Right atrium auricular region (tissue), 2 donors: ENCODE measurements at regions not wholly inside any gene's neighbourhood (a gene's known extent, or its start where the extent isn't known, plus 50 kb on each side); places are given as distances from the start of the nearest gene placed in this dataset.

ENCODE experiments used
- DNase-seq: peaks from one replicate; pipeline ENCODE4 v3.0.0-alpha.2; 2019; ENCODE audit warnings: low spot score
- H3K27ac ChIP-seq, 2 donors: fragments of 200-600 bp; sonication (generic); 1 replicate in 1 of 2; 2 replicates in 1 of 2; pipeline ENCODE4 v1.5.1; 2016 to 2019
- H3K27me3 ChIP-seq, 2 donors: fragments of 200-600 bp; sonication (generic); one replicate each; pipeline versions ENCODE4 v1.5.1 to v1.6.0; 2017 to 2019
- H3K36me3 ChIP-seq: fragments of 200-600 bp; sonication (generic); one replicate; pipeline ENCODE4 v1.5.1; 2016
- H3K4me1 ChIP-seq, 2 donors: fragments of 200-600 bp; sonication (generic); one replicate each; pipeline versions ENCODE4 v1.5.1 to v1.6.0; 2017 to 2019
- H3K4me3 ChIP-seq, 2 donors: fragments of 200-600 bp; sonication (generic); 1 replicate in 1 of 2; 2 replicates in 1 of 2; pipeline ENCODE4 v1.5.1; 2017 to 2019; ENCODE audit warnings: mild to moderate bottlenecking in 1 of 2, moderate library complexity in 1 of 2
- H3K9me3 ChIP-seq, 2 donors: fragments of 200-600 bp; sonication (generic); one replicate each; pipeline ENCODE4 v1.5.1; 2019
- TF ChIP-seq, protein P1 (sequence below), 2 donors: fragments of 200-600 bp; sonication (generic); IDR thresholded peaks; one replicate each; pipeline ENCODE4 v1.5.1; 2019; ENCODE audit warnings: antibody characterized with exemption in 2 of 2

- DNase-seq, result no peak
- H3K27me3 ChIP-seq, result no peaks in the 10 kb centered on the region
- peak overlapping the region in 1 of 2 donors; percentile 4 for H3K4me3 ChIP-seq
- TF ChIP-seq, protein P1, sequence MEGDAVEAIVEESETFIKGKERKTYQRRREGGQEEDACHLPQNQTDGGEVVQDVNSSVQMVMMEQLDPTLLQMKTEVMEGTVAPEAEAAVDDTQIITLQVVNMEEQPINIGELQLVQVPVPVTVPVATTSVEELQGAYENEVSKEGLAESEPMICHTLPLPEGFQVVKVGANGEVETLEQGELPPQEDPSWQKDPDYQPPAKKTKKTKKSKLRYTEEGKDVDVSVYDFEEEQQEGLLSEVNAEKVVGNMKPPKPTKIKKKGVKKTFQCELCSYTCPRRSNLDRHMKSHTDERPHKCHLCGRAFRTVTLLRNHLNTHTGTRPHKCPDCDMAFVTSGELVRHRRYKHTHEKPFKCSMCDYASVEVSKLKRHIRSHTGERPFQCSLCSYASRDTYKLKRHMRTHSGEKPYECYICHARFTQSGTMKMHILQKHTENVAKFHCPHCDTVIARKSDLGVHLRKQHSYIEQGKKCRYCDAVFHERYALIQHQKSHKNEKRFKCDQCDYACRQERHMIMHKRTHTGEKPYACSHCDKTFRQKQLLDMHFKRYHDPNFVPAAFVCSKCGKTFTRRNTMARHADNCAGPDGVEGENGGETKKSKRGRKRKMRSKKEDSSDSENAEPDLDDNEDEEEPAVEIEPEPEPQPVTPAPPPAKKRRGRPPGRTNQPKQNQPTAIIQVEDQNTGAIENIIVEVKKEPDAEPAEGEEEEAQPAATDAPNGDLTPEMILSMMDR (IDR thresholded peaks at IDR 0.05), result no peak
- peak overlapping the region; percentile 1 to 81 for H3K27ac ChIP-seq
- H3K4me1 ChIP-seq, result peaks cover 0 to 26% of the 10 kb centered on the region in 2 donors
- H3K36me3 ChIP-seq, result no peaks in the 10 kb centered on the region
- H3K9me3 ChIP-seq, result no peaks in the 10 kb centered on the region
These were observed 234.9 kb upstream of the PLEKHG7 start for GRCh38 chr12:92467886-92468285.

- Histone ChIP-seq H3K4me1 (peaks cover 0 to 26% of the 10 kb centered on the region in 2 donors), H3K9me3 (no peaks in the 10 kb centered on the region), H3K27me3 (no peaks in the 10 kb centered on the region), H3K27ac (peak overlapping the region; percentile 20 to 81), H3K36me3 (no peaks in the 10 kb centered on the region), H3K4me3 (peak overlapping the region in 1 of 2 donors; percentile 22)
- TF ChIP-seq, protein P1 (IDR thresholded peaks at IDR 0.05), result no peak
- no peak for DNase-seq
These were observed 236.1 kb upstream of the PLEKHG7 start for GRCh38 chr12:92466391-92467305.

DNA sequence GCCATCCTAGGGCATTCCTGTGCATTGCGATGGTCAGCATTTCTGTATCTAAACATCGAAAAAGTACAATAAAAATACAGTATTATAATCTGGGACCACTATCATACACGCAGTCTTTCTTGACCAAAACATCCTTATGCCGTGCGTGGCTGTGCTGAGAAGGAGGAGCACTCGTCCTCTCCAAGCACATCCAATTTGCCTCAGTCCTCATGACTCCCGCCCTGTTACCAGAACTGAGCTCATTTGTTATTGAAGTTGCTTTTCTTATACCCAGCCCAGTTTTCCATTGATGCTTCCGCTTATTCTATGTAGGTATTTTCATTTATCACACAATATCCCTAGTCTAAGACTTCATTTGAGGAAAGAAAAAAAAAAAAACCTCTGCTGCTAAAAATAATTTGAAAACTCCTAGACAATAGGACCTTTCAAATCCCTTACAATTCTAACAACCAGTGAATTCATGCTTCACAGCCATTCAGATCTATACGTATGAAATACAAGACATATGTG lies 236.9 kb upstream of the PLEKHG7 start:
- TF ChIP-seq, protein P1 (IDR thresholded peaks at IDR 0.05), result no peak
- no peaks in the 10 kb centered on the region for H3K27me3 ChIP-seq
- H3K36me3 ChIP-seq, result no peaks in the 10 kb centered on the region
- DNase-seq, result no peak
- peak overlapping the region; percentile 20 to 81 for H3K27ac ChIP-seq
- H3K4me3 ChIP-seq, result no peak overlapping the region
- H3K9me3 ChIP-seq, result no peaks in the 10 kb centered on the region
- peaks cover 0 to 26% of the 10 kb centered on the region in 2 donors for H3K4me1 ChIP-seq

- Histone ChIP-seq H3K9me3 (no peaks in the 10 kb centered on the region), H3K27ac (peak overlapping the region in 1 of 2 donors; percentile 81), H3K27me3 (no peaks in the 10 kb centered on the region), H3K36me3 (no peaks in the 10 kb centered on the region), H3K4me1 (peaks cover 0 to 20% of the 10 kb centered on the region in 2 donors), H3K4me3 (no peak overlapping the region)
- no peak for DNase-seq
- TF ChIP-seq, protein P1 (IDR thresholded peaks at IDR 0.05), result no peak
These were observed 237.9 kb upstream of the PLEKHG7 start for GRCh38 chr12:92464911-92465310.

DNA sequence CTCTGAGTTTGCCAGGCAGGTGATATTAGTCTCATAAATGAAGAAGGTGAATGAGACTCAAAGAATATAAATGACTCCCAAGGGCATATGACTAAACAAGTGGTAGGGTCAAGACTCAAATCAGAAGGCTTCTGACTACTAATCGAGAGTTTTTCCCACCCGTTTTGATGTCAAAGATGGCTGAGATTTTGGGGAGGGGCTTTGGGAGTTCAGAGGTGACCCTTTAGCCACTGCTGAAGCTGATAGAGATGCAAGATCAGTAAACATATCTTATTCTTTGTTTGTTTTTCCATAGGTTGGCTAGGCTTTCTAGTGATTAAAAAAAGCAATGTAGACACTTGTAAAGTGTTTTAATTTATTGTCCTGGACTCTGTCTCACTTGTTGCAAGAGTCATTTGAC lies 239.6 kb upstream of the PLEKHG7 start:
- DNase-seq, result no peak
- TF ChIP-seq, protein P1 (IDR thresholded peaks at IDR 0.05), result no peak
- Histone ChIP-seq H3K27me3 (no peaks in the 10 kb centered on the region), H3K9me3 (no peaks in the 10 kb centered on the region), H3K4me3 (no peak overlapping the region), H3K27ac (no peak overlapping the region), H3K4me1 (peaks cover 0 to 8% of the 10 kb centered on the region in 2 donors), H3K36me3 (no peaks in the 10 kb centered on the region)
